CD4-positive, CD25-positive, alpha-beta regulatory T cell (primary cell): ENCODE measurements at regions not wholly inside any gene's neighbourhood (a gene's known extent, or its start where the extent isn't known, plus 50 kb on each side); places are given as distances from the start of the nearest gene placed in this dataset.

Source experiments
- ATAC-seq, 2 donors: fragments of 150-1000 bp; cut with Tn5 transposase; one replicate each; pipeline ENCODE4 v1.10.0; 2021; ENCODE audit warnings: low read depth in 2 of 2, moderate number of reproducible peaks in 2 of 2, moderate library complexity in 1 of 2
- DNase-seq, 3 donors: peaks; one replicate each; pipeline versions ENCODE4 v3.0.0 to v3.0.0-alpha.2; 2012 to 2022; ENCODE audit warnings: mixed read lengths in 1 of 3
- H3K27ac ChIP-seq: one replicate; pipeline ENCODE4 v1.7.0; 2013; ENCODE audit warnings: mild to moderate bottlenecking, low read length; ENCODE audit not compliant: insufficient read depth, poor library complexity, severe bottlenecking
- H3K27me3 ChIP-seq: one replicate; pipeline ENCODE4 v1.7.0; 2013; ENCODE audit warnings: low read length; ENCODE audit not compliant: control insufficient read depth, insufficient read depth
- H3K36me3 ChIP-seq: one replicate; pipeline ENCODE4 v1.7.0; 2013; ENCODE audit warnings: mild to moderate bottlenecking, low read length, moderate library complexity; ENCODE audit not compliant: control insufficient read depth, insufficient read depth
- H3K4me1 ChIP-seq: 2 replicates; pipeline ENCODE4 v1.7.0; 2013; ENCODE audit warnings: mild to moderate bottlenecking, low read length; ENCODE audit not compliant: insufficient read depth, control insufficient read depth, poor library complexity, severe bottlenecking
- H3K4me3 ChIP-seq: one replicate; pipeline ENCODE4 v1.7.0; 2013; ENCODE audit warnings: low read depth, mild to moderate bottlenecking, low read length, moderate library complexity
- H3K9me3 ChIP-seq, 2 experiments: 1 replicate in 1 of 2; 2 replicates in 1 of 2; pipeline ENCODE4 v1.7.0; 2013; ENCODE audit warnings: low read length in 2 of 2, mild to moderate bottlenecking in 1 of 2, moderate library complexity in 1 of 2; ENCODE audit not compliant: control insufficient read depth in 2 of 2
- H3K27ac Mint-ChIP-seq, 3 donors: one replicate each; pipeline ENCODE4 v1.8.0; 2020 to 2022; ENCODE audit warnings: mild to moderate bottlenecking in 3 of 3, mixed read lengths in 3 of 3, moderate library complexity in 2 of 3
- H3K27me3 Mint-ChIP-seq: one replicate; pipeline ENCODE4 v1.8.0; 2022; ENCODE audit warnings: mild to moderate bottlenecking, mixed read lengths
- H3K36me3 Mint-ChIP-seq: one replicate; pipeline ENCODE4 v1.8.0; 2020; ENCODE audit warnings: mixed read lengths
- H3K4me1 Mint-ChIP-seq, 4 donors: one replicate each; pipeline ENCODE4 v1.8.0; 2020 to 2022; ENCODE audit warnings: mixed read lengths in 4 of 4, mild to moderate bottlenecking in 1 of 4
- H3K4me3 Mint-ChIP-seq, 4 donors: one replicate each; pipeline ENCODE4 v1.8.0; 2020 to 2022; ENCODE audit warnings: mild to moderate bottlenecking in 4 of 4, mixed read lengths in 4 of 4, moderate library complexity in 3 of 4
- H3K9me3 Mint-ChIP-seq, 7 donors: one replicate each; pipeline ENCODE4 v1.8.0; 2020 to 2022; ENCODE audit warnings: mixed read lengths in 7 of 7, mild to moderate bottlenecking in 3 of 7, moderate library complexity in 2 of 7

GRCh38 chr5:142382186-142382585 is 57.4 kb upstream of the SPRY4 start:
- ATAC-seq: no peak
- no peak for DNase-seq
- H3K4me1 ChIP-seq: no peaks in the 10 kb centered on the region

GRCh38 chr5:142378737-142379634 is 54.2 kb upstream of the SPRY4 start:
- H3K27ac Mint-ChIP-seq: no peak overlapping the region

More at GRCh38 chr5:142382186-142382585, 57.4 kb upstream of the SPRY4 start:
- Histone ChIP-seq H3K27ac (no peak overlapping the region), H3K27me3 (no peaks in the 10 kb centered on the region), H3K9me3 (no peaks in the 10 kb centered on the region), H3K4me3 (no peak overlapping the region), H3K36me3 (no peaks in the 10 kb centered on the region)
- H3K9me3 Mint-ChIP-seq: peaks cover 0 to 2% (median 0%) of the 10 kb centered on the region in 7 donors
- H3K4me1 Mint-ChIP-seq: peaks cover 5 to 17% (median 9%) of the 10 kb centered on the region in 4 donors
- no peak overlapping the region for H3K27ac Mint-ChIP-seq
- H3K27me3 Mint-ChIP-seq: no peaks in the 10 kb centered on the region
- H3K4me3 Mint-ChIP-seq: no peak overlapping the region
- no peaks in the 10 kb centered on the region for H3K36me3 Mint-ChIP-seq

DNA sequence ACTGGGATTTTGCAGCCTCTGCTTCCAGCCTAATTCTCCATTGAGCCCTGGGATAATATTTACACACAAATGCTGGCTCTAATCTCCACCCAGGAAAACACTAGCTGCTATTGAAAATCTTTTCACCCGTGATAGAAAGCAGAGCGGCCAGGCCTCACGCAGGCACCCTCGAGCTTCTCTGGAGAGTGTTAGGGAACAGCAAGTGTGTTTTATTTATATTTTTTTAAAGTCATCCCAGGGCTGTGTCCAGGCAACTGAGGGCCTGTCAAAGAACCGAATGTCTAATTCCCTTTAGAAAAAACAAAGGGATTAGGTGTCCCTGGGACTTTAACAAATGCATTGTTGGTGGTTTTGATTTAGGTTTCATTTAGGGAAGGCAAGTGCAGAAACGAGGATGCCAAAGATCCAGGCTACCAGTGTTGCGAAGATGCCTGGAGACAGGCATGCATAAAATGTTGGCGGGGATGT is 51.2 kb upstream of the SPRY4 start:
- Histone ChIP-seq H3K4me3 (no peak overlapping the region), H3K36me3 (no peaks in the 10 kb centered on the region), H3K4me1 (no peaks in the 10 kb centered on the region), H3K9me3 (no peaks in the 10 kb centered on the region), H3K27me3 (no peaks in the 10 kb centered on the region), H3K27ac (no peak overlapping the region)
- H3K4me3 Mint-ChIP-seq: no peak overlapping the region
- peaks cover 5 to 12% (median 8%) of the 10 kb centered on the region in 4 donors for H3K4me1 Mint-ChIP-seq
- no peaks in the 10 kb centered on the region for H3K36me3 Mint-ChIP-seq
- no peaks in the 10 kb centered on the region for H3K27me3 Mint-ChIP-seq
- DNase-seq (no peak), ATAC-seq (no peak)
- no peak overlapping the region for H3K27ac Mint-ChIP-seq
- H3K9me3 Mint-ChIP-seq: no peaks in the 10 kb centered on the region

More at GRCh38 chr5:142378737-142379634, 54.2 kb upstream of the SPRY4 start:
- H3K4me3 ChIP-seq: no peak overlapping the region
- DNase-seq (no peak), ATAC-seq (no peak)
- Mint-ChIP-seq H3K4me1 (peaks cover 5 to 12% (median 8%) of the 10 kb centered on the region in 4 donors), H3K27me3 (no peaks in the 10 kb centered on the region), H3K9me3 (no peaks in the 10 kb centered on the region), H3K4me3 (no peak overlapping the region), H3K36me3 (no peaks in the 10 kb centered on the region)
- H3K36me3 ChIP-seq: no peaks in the 10 kb centered on the region
- no peaks in the 10 kb centered on the region for H3K9me3 ChIP-seq
- H3K27me3 ChIP-seq: no peaks in the 10 kb centered on the region
- no peaks in the 10 kb centered on the region for H3K4me1 ChIP-seq
- H3K27ac ChIP-seq: no peak overlapping the region
